ENCODE measurements at regions not wholly inside any gene's neighbourhood (a gene's known extent, or its start where the extent isn't known, plus 50 kb on each side); places are given as distances from the start of the nearest gene placed in this dataset.

GRCh38 chr18:26746398-26746797 lies 119.1 kb downstream of the AQP4 start:
- TF ChIP-seq RARB (CRISPR knock-in tag; IDR thresholded peaks at IDR 0.05) (no peak), ZNF70 (CRISPR knock-in tag; IDR thresholded peaks at IDR 0.05) (no peak), PPARA (CRISPR knock-in tag; IDR thresholded peaks at IDR 0.05; ENCODE audit: borderline replicate concordance) (no peak), TSHZ2 (CRISPR knock-in tag; IDR thresholded peaks at IDR 0.05) (no peak), ARNTL (CRISPR knock-in tag; IDR thresholded peaks at IDR 0.05; ENCODE audit: borderline replicate concordance, low read depth) (no peak)
- TF ChIP-seq, protein P1, sequence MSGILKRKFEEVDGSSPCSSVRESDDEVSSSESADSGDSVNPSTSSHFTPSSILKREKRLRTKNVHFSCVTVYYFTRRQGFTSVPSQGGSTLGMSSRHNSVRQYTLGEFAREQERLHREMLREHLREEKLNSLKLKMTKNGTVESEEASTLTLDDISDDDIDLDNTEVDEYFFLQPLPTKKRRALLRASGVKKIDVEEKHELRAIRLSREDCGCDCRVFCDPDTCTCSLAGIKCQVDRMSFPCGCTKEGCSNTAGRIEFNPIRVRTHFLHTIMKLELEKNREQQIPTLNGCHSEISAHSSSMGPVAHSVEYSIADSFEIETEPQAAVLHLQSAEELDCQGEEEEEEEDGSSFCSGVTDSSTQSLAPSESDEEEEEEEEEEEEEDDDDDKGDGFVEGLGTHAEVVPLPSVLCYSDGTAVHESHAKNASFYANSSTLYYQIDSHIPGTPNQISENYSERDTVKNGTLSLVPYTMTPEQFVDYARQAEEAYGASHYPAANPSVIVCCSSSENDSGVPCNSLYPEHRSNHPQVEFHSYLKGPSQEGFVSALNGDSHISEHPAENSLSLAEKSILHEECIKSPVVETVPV (CRISPR knock-in tag; IDR thresholded peaks at IDR 0.05), result no peak
- ATAC-seq, result no peak

GRCh38 chr18:26745288-26746181 lies 120.0 kb downstream of the AQP4 start:
- ATAC-seq, result no peak

GRCh38 chr18:26741758-26742157 lies 123.7 kb downstream of the AQP4 start:
- ATAC-seq, result no peak
- TF ChIP-seq, protein P2, sequence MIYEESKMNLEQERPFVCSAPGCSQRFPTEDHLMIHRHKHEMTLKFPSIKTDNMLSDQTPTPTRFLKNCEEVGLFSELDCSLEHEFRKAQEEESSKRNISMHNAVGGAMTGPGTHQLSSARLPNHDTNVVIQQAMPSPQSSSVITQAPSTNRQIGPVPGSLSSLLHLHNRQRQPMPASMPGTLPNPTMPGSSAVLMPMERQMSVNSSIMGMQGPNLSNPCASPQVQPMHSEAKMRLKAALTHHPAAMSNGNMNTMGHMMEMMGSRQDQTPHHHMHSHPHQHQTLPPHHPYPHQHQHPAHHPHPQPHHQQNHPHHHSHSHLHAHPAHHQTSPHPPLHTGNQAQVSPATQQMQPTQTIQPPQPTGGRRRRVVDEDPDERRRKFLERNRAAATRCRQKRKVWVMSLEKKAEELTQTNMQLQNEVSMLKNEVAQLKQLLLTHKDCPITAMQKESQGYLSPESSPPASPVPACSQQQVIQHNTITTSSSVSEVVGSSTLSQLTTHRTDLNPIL (CRISPR knock-in tag; IDR thresholded peaks at IDR 0.05; ENCODE audit: low read depth), result no peak
- no peak for TF ChIP-seq ZFP30 (CRISPR knock-in tag; IDR thresholded peaks at IDR 0.05)
- no peak for TF ChIP-seq ZC3H10 (CRISPR knock-in tag; IDR thresholded peaks at IDR 0.05)
- no peak for TF ChIP-seq SNAI2 (CRISPR knock-in tag; IDR thresholded peaks at IDR 0.05)
- no peak for TF ChIP-seq ARNTL (CRISPR knock-in tag; IDR thresholded peaks at IDR 0.05; ENCODE audit: borderline replicate concordance, low read depth)
- TF ChIP-seq ZNF565 (CRISPR knock-in tag; conservative IDR thresholded peaks at IDR 0.05; ENCODE audit: low read depth), result no peak
- TF ChIP-seq ESRRG (CRISPR knock-in tag; IDR thresholded peaks at IDR 0.05), result no peak
- no peak for TF ChIP-seq ZNF8 (CRISPR knock-in tag; IDR thresholded peaks at IDR 0.05)
- no peak for TF ChIP-seq POU6F1 (CRISPR knock-in tag; IDR thresholded peaks at IDR 0.05; ENCODE audit: borderline replicate concordance, low read depth)
- no peak for TF ChIP-seq CSDC2 (CRISPR knock-in tag; IDR thresholded peaks at IDR 0.05)
- no peak for TF ChIP-seq OSR1 (CRISPR knock-in tag; IDR thresholded peaks at IDR 0.05)
- no peak for TF ChIP-seq ZFP3 (CRISPR knock-in tag; IDR thresholded peaks at IDR 0.05)

More at GRCh38 chr18:26745288-26746181, 120.0 kb downstream of the AQP4 start:
- TF ChIP-seq ARNTL (CRISPR knock-in tag; IDR thresholded peaks at IDR 0.05; ENCODE audit: borderline replicate concordance, low read depth), result no peak
- TF ChIP-seq, protein P1 (CRISPR knock-in tag; IDR thresholded peaks at IDR 0.05), result no peak
- TF ChIP-seq OSR1 (CRISPR knock-in tag; IDR thresholded peaks at IDR 0.05), result no peak
- TF ChIP-seq ZNF565 (CRISPR knock-in tag; conservative IDR thresholded peaks at IDR 0.05; ENCODE audit: low read depth), result no peak
- TF ChIP-seq ZC3H10 (CRISPR knock-in tag; IDR thresholded peaks at IDR 0.05), result no peak
- TF ChIP-seq CSDC2 (CRISPR knock-in tag; IDR thresholded peaks at IDR 0.05), result no peak
- no peak for TF ChIP-seq ZFP3 (CRISPR knock-in tag; IDR thresholded peaks at IDR 0.05)
- TF ChIP-seq ZNF8 (CRISPR knock-in tag; IDR thresholded peaks at IDR 0.05), result no peak
- no peak for TF ChIP-seq TOX (CRISPR knock-in tag; IDR thresholded peaks at IDR 0.05; ENCODE audit: borderline replicate concordance)
- no peak for TF ChIP-seq BACH2 (CRISPR knock-in tag; IDR thresholded peaks at IDR 0.05; ENCODE audit: borderline replicate concordance)
- TF ChIP-seq PPARA (CRISPR knock-in tag; IDR thresholded peaks at IDR 0.05; ENCODE audit: borderline replicate concordance), result no peak
- TF ChIP-seq POU6F1 (CRISPR knock-in tag; IDR thresholded peaks at IDR 0.05; ENCODE audit: borderline replicate concordance, low read depth), result no peak
- TF ChIP-seq, protein P2 (CRISPR knock-in tag; IDR thresholded peaks at IDR 0.05; ENCODE audit: low read depth), result no peak
